ENCODE measurements at regions not wholly inside any gene's neighbourhood (a gene's known extent, or its start where the extent isn't known, plus 50 kb on each side); places are given as distances from the start of the nearest gene placed in this dataset.

- no peak for TF ChIP-seq EP300 (IDR thresholded peaks at IDR 0.05; ENCODE audit: borderline replicate concordance in 1 of 2, low read depth in 1 of 2, low read length in 1 of 2)
- TF ChIP-seq, protein P1, sequence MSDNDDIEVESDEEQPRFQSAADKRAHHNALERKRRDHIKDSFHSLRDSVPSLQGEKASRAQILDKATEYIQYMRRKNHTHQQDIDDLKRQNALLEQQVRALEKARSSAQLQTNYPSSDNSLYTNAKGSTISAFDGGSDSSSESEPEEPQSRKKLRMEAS (IDR thresholded peaks at IDR 0.05; ENCODE audit: low read depth) = no peak
- TF ChIP-seq TAF1 (IDR thresholded peaks at IDR 0.05; ENCODE audit: borderline replicate concordance, low read depth, low read length) = no peak
- TF ChIP-seq, protein P2, sequence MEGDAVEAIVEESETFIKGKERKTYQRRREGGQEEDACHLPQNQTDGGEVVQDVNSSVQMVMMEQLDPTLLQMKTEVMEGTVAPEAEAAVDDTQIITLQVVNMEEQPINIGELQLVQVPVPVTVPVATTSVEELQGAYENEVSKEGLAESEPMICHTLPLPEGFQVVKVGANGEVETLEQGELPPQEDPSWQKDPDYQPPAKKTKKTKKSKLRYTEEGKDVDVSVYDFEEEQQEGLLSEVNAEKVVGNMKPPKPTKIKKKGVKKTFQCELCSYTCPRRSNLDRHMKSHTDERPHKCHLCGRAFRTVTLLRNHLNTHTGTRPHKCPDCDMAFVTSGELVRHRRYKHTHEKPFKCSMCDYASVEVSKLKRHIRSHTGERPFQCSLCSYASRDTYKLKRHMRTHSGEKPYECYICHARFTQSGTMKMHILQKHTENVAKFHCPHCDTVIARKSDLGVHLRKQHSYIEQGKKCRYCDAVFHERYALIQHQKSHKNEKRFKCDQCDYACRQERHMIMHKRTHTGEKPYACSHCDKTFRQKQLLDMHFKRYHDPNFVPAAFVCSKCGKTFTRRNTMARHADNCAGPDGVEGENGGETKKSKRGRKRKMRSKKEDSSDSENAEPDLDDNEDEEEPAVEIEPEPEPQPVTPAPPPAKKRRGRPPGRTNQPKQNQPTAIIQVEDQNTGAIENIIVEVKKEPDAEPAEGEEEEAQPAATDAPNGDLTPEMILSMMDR (IDR thresholded peaks at IDR 0.05) = no peak
- no peak for TF ChIP-seq TEAD4 (IDR thresholded peaks at IDR 0.05; ENCODE audit: borderline replicate concordance, insufficient read depth)
- TF ChIP-seq, protein P3, sequence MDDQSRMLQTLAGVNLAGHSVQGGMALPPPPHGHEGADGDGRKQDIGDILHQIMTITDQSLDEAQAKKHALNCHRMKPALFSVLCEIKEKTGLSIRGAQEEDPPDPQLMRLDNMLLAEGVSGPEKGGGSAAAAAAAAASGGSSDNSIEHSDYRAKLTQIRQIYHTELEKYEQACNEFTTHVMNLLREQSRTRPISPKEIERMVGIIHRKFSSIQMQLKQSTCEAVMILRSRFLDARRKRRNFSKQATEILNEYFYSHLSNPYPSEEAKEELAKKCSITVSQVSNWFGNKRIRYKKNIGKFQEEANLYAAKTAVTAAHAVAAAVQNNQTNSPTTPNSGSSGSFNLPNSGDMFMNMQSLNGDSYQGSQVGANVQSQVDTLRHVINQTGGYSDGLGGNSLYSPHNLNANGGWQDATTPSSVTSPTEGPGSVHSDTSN (IDR thresholded peaks at IDR 0.05) = no peak
- TF ChIP-seq RCOR1 (IDR thresholded peaks at IDR 0.05; ENCODE audit: low read length) = no peak
Measured at GRCh38 chr12:47396902-47397663, 308.7 kb downstream of the RPAP3 start.

Measured in SK-N-SH (cell line).